Gastrocnemius medialis (tissue), 4 donors: ENCODE measurements at regions not wholly inside any gene's neighbourhood (a gene's known extent, or its start where the extent isn't known, plus 50 kb on each side); places are given as distances from the start of the nearest gene placed in this dataset.
"Not testable (repeated sequence)": the region's sequence is repeated elsewhere in the genome, so short reads cannot be mapped to it uniquely, and the experiment has no call there.

ENCODE experiments used
- ATAC-seq, 2 donors: fragments of 150-250 bp; one replicate each; pipeline ENCODE4 v1.9.1; 2016
- DNase-seq, 2 donors: peaks; one replicate each; pipeline ENCODE4 v3.0.0-alpha.2; 2019
- H3K27ac ChIP-seq, 4 donors: fragments of 200-600 bp; sonication (generic); 1 replicate in 1 of 4; 2 replicates in 3 of 4; pipeline ENCODE4 v1.5.1; 2016 to 2018; ENCODE audit warnings: mild to moderate bottlenecking in 2 of 4, moderate library complexity in 1 of 4
- H3K27me3 ChIP-seq, 3 donors: fragments of 200-600 bp; sonication (generic) in 2 of 3; 1 replicate in 1 of 3; 2 replicates in 2 of 3; pipeline versions ENCODE4 v1.5.1 to v1.6.0; 2016 to 2019; ENCODE audit warnings: mild to moderate bottlenecking in 1 of 3, moderate library complexity in 1 of 3
- H3K36me3 ChIP-seq, 2 donors: fragments of 200-600 bp; sonication (generic) in 1 of 2; one replicate each; pipeline ENCODE4 v1.5.1; 2017 to 2018
- H3K4me1 ChIP-seq, 2 donors: fragments of 200-600 bp; sonication (generic) in 1 of 2; one replicate each; pipeline ENCODE4 v1.5.1; 2016 to 2017; ENCODE audit warnings: mild to moderate bottlenecking in 2 of 2
- H3K4me3 ChIP-seq, 4 donors: fragments of 200-600 bp; sonication (generic) in 3 of 4; 1 replicate in 1 of 4; 2 replicates in 3 of 4; pipeline ENCODE4 v1.5.1; 2016 to 2019; ENCODE audit warnings: mild to moderate bottlenecking in 2 of 4
- H3K9me3 ChIP-seq, 3 donors: fragments of 200-600 bp; sonication (generic) in 2 of 3; 1 replicate in 1 of 3; 2 replicates in 2 of 3; pipeline ENCODE4 v1.5.1; 2016 to 2019
- CTCF ChIP-seq, 5 experiments: fragments of 450-650 bp in 3 of 5; fragments of 200-600 bp in 2 of 5; sonication (generic) in 2 of 5; IDR thresholded peaks in 4 of 5; conservative IDR thresholded peaks in 1 of 5; 1 replicate in 4 of 5; 2 replicates in 1 of 5; pipeline ENCODE4 v1.5.1; 2016 to 2019; ENCODE audit warnings: antibody characterized with exemption in 5 of 5, mild to moderate bottlenecking in 3 of 5, moderate library complexity in 3 of 5
- POLR2A ChIP-seq, 2 donors: fragments of 450-650 bp; IDR thresholded peaks; one replicate each; pipeline ENCODE4 v1.6.1; 2017; ENCODE audit warnings: antibody characterized with exemption in 2 of 2, mild to moderate bottlenecking in 2 of 2, moderate library complexity in 2 of 2
- in situ Hi-C, 4 donors: fragments of 200-750 bp; cut with MboI; loops; one replicate each; pipeline versions ENCODE4 v1.15.0 to v1.8.0; 2017; ENCODE audit warnings: low sequenced_read_pairs in 4 of 4
- intact Hi-C: fragments of 100-400 bp; cut with DNase I; formaldehyde crosslinking; loops from one replicate; pipeline ENCODE4 v1.15.1; 2023; ENCODE audit warnings: low total_unique reads

DNA sequence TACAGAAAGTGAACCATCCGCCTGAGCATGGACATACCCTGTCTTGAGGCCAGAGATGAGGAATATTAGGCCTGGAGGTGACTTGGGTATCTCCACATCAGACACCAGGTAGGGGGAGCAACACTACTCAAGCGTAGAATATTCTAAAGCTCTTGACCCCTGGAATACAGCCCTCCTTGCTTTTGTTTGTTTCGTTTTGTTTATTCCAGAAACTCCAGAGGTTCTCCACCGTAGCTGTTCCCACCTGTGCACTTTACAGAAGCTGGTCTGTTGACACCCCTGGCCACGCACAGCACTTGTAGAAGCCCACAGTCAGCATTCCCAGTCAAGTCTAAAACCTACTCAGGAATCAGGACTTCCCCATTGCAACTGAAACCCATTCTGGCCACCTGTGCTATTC lies 139.6 kb upstream of the NEBL start:
- H3K4me3 ChIP-seq: no peak overlapping the region
- DNase-seq: no peak
- intact Hi-C loops (no loop called here), in situ Hi-C loops (no loop called here)
- H3K9me3 ChIP-seq: no peaks in the 10 kb centered on the region
- TF ChIP-seq CTCF (IDR thresholded peaks at IDR 0.05 in 4 of 5, conservative IDR thresholded peaks at IDR 0.05 in 1 of 5): no peak
- TF ChIP-seq POLR2A (IDR thresholded peaks at IDR 0.05): no peak
- H3K36me3 ChIP-seq: no peaks in the 10 kb centered on the region
- no peak overlapping the region for H3K27ac ChIP-seq
- H3K27me3 ChIP-seq: no peaks in the 10 kb centered on the region
- H3K4me1 ChIP-seq: no peaks in the 10 kb centered on the region
- no peak for ATAC-seq

DNA sequence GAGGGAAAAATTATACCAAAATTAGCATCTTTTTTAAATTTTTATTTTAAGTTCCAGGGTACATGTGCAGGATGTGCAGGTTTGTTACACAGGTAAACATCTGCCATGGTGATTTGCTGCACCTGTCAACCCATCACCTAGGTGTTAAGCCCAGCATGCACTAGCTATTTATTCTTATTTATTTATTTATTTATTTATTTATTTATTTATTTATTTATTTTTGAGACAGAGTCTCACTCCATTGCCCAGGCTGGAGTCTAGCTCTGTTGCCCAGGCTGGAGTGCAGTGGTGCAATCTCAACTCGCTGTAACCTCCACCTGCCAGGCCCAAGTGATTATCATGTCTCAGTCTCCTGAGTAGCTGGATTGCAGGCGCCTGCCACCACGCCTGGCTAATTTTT lies 137.7 kb upstream of the NEBL start:
- H3K4me1 ChIP-seq, H3K27ac ChIP-seq, in situ Hi-C loops, H3K36me3 ChIP-seq, H3K9me3 ChIP-seq, intact Hi-C loops, H3K4me3 ChIP-seq, DNase-seq, ATAC-seq, H3K27me3 ChIP-seq: not testable (repeated sequence)

- no peak overlapping the region for H3K4me3 ChIP-seq
- H3K9me3 ChIP-seq: no peaks in the 10 kb centered on the region
- H3K36me3 ChIP-seq: no peaks in the 10 kb centered on the region
- DNase-seq (no peak), ATAC-seq (no peak)
- in situ Hi-C loops (no loop called here), intact Hi-C loops (no loop called here)
- no peak overlapping the region for H3K27ac ChIP-seq
- H3K27me3 ChIP-seq: no peaks in the 10 kb centered on the region
- no peak for TF ChIP-seq POLR2A (IDR thresholded peaks at IDR 0.05)
- TF ChIP-seq CTCF (IDR thresholded peaks at IDR 0.05 in 4 of 5, conservative IDR thresholded peaks at IDR 0.05 in 1 of 5): no peak
- no peaks in the 10 kb centered on the region for H3K4me1 ChIP-seq
Observed at GRCh38 chr10:21034241-21034640, 137.1 kb upstream of the NEBL start.

GRCh38 chr10:21032587-21033319 lies 135.6 kb upstream of the NEBL start:
- in situ Hi-C loops: no loop called here
- ATAC-seq (no peak), DNase-seq (no peak)
- no peak overlapping the region for H3K27ac ChIP-seq
- TF ChIP-seq CTCF (IDR thresholded peaks at IDR 0.05 in 4 of 5, conservative IDR thresholded peaks at IDR 0.05 in 1 of 5) (no peak), POLR2A (IDR thresholded peaks at IDR 0.05) (no peak)
- no peak overlapping the region for H3K4me3 ChIP-seq
- H3K36me3 ChIP-seq: no peaks in the 10 kb centered on the region
- no peaks in the 10 kb centered on the region for H3K9me3 ChIP-seq
- no peaks in the 10 kb centered on the region for H3K27me3 ChIP-seq
- intact Hi-C loops: no loop called here
- no peaks in the 10 kb centered on the region for H3K4me1 ChIP-seq

GRCh38 chr10:21031232-21031795 lies 134.2 kb upstream of the NEBL start:
- ATAC-seq: no peak
- in situ Hi-C loops: no loop called here
- TF ChIP-seq POLR2A (IDR thresholded peaks at IDR 0.05): no peak
- no peak for TF ChIP-seq CTCF (IDR thresholded peaks at IDR 0.05 in 4 of 5, conservative IDR thresholded peaks at IDR 0.05 in 1 of 5)

More at GRCh38 chr10:21031232-21031795, 134.2 kb upstream of the NEBL start:
- H3K9me3 ChIP-seq: no peaks in the 10 kb centered on the region
- no peak overlapping the region for H3K27ac ChIP-seq
- H3K4me1 ChIP-seq: no peaks in the 10 kb centered on the region
- H3K27me3 ChIP-seq: no peaks in the 10 kb centered on the region
- intact Hi-C loops: no loop called here
- DNase-seq: no peak
- no peaks in the 10 kb centered on the region for H3K36me3 ChIP-seq
- H3K4me3 ChIP-seq: no peak overlapping the region
